H9 (cell line): ENCODE measurements at regions not wholly inside any gene's neighbourhood (a gene's known extent, or its start where the extent isn't known, plus 50 kb on each side); places are given as distances from the start of the nearest gene placed in this dataset.

Source experiments
- DNase-seq: peaks from one replicate; pipeline ENCODE4 v3.0.0-alpha.2; 2017
- H2AFZ ChIP-seq: one replicate; pipeline ENCODE4 v1.6.1; 2013; ENCODE audit warnings: mild to moderate bottlenecking, low read length, control low read depth, moderate library complexity
- H2AK5ac ChIP-seq: 2 replicates; pipeline ENCODE4 v1.6.1; 2013; ENCODE audit warnings: low read length, control low read depth, mixed read lengths; ENCODE audit not compliant: insufficient read length
- H2BK120ac ChIP-seq: one replicate; pipeline ENCODE4 v1.6.1; 2013; ENCODE audit warnings: low read depth, mild to moderate bottlenecking, low read length, control low read depth, inconsistent platforms; ENCODE audit not compliant: poor library complexity, severe bottlenecking
- H2BK12ac ChIP-seq: 2 replicates; pipeline ENCODE4 v1.6.1; 2013; ENCODE audit warnings: low read length, control low read depth, mixed read lengths, low read depth; ENCODE audit not compliant: insufficient read length
- H2BK15ac ChIP-seq: 2 replicates; pipeline ENCODE4 v1.6.1; 2013; ENCODE audit warnings: low read depth, low read length, control low read depth
- H2BK20ac ChIP-seq: one replicate; pipeline ENCODE4 v1.6.1; 2013; ENCODE audit warnings: low read depth, mild to moderate bottlenecking, low read length, control low read depth, inconsistent platforms; ENCODE audit not compliant: poor library complexity, severe bottlenecking
- H2BK5ac ChIP-seq: 2 replicates; pipeline ENCODE4 v1.6.1; 2013; ENCODE audit warnings: low read length, control low read depth, mixed read lengths; ENCODE audit not compliant: insufficient read length
- H3K14ac ChIP-seq: 2 replicates; pipeline ENCODE4 v1.6.1; 2013; ENCODE audit warnings: low read length, control low read depth; ENCODE audit not compliant: insufficient read depth
- H3K18ac ChIP-seq: 2 replicates; pipeline ENCODE4 v1.6.1; 2013; ENCODE audit warnings: low read depth, mild to moderate bottlenecking, mixed read lengths, low read length, control low read depth; ENCODE audit not compliant: insufficient read length
- H3K23ac ChIP-seq: 2 replicates; pipeline ENCODE4 v1.6.1; 2013; ENCODE audit warnings: low read length, control low read depth, mixed read lengths, low read depth; ENCODE audit not compliant: insufficient read length
- H3K23me2 ChIP-seq: 2 replicates; pipeline ENCODE4 v1.6.1; 2013; ENCODE audit warnings: low read depth, mild to moderate bottlenecking, mixed read lengths, low read length, control low read depth; ENCODE audit not compliant: insufficient read length, poor library complexity, severe bottlenecking
- H3K27ac ChIP-seq: 2 replicates; pipeline ENCODE4 v1.5.1; 2013; ENCODE audit warnings: low read length, control low read depth, mixed read lengths, low read depth; ENCODE audit not compliant: insufficient read length
- H3K27me3 ChIP-seq: 2 replicates; pipeline ENCODE4 v1.6.1; 2013; ENCODE audit warnings: low read length, control low read depth, inconsistent platforms; ENCODE audit not compliant: insufficient read depth
- H3K4ac ChIP-seq: 2 replicates; pipeline ENCODE4 v1.6.1; 2013; ENCODE audit warnings: low read depth, mild to moderate bottlenecking, control low read depth, inconsistent platforms, low read length, moderate library complexity
- H3K4me1 ChIP-seq: 2 replicates; pipeline ENCODE4 v1.6.1; 2013; ENCODE audit warnings: low read length, control low read depth, inconsistent platforms; ENCODE audit not compliant: insufficient read depth
- H3K4me2 ChIP-seq: 2 replicates; pipeline ENCODE4 v1.6.1; 2013; ENCODE audit warnings: low read length, control low read depth, mixed read lengths; ENCODE audit not compliant: insufficient read length, insufficient read depth
- H3K56ac ChIP-seq: 2 replicates; pipeline ENCODE4 v1.6.1; 2013; ENCODE audit warnings: low read depth, mild to moderate bottlenecking, mixed read lengths, low read length, control low read depth; ENCODE audit not compliant: insufficient read length
- H3K79me1 ChIP-seq: 2 replicates; pipeline ENCODE4 v1.6.1; 2013; ENCODE audit warnings: low read depth, mild to moderate bottlenecking, moderate library complexity, low read length, control low read depth, inconsistent platforms; ENCODE audit not compliant: insufficient read depth, poor library complexity, severe bottlenecking
- H3K79me2 ChIP-seq: 2 replicates; pipeline ENCODE4 v1.6.1; 2013; ENCODE audit warnings: low read length, control low read depth, inconsistent platforms; ENCODE audit not compliant: insufficient read depth
- H3K9ac ChIP-seq: 2 replicates; pipeline ENCODE4 v1.6.1; 2013; ENCODE audit warnings: low read length, control low read depth, mixed read lengths; ENCODE audit not compliant: insufficient read length; ENCODE audit errors: extremely low read depth
- H3K9me3 ChIP-seq: one replicate; pipeline ENCODE4 v1.6.1; 2013; ENCODE audit warnings: low read depth, low read length, inconsistent platforms; ENCODE audit not compliant: control insufficient read depth
- H3T11ph ChIP-seq: one replicate; pipeline ENCODE4 v1.6.1; 2013; ENCODE audit warnings: mild to moderate bottlenecking, low read length, control low read depth, inconsistent platforms
- H4K20me1 ChIP-seq: one replicate; pipeline ENCODE4 v1.6.1; 2013; ENCODE audit not compliant: control insufficient read depth, insufficient read length, insufficient read depth
- H4K5ac ChIP-seq: 2 replicates; pipeline ENCODE4 v1.6.1; 2013; ENCODE audit warnings: low read depth, mild to moderate bottlenecking, mixed read lengths, low read length, control low read depth; ENCODE audit not compliant: insufficient read length
- H4K8ac ChIP-seq: replicated peaks from 2 replicates; pipeline ENCODE4 v1.6.1; 2013; ENCODE audit warnings: low read length, control low read depth, mixed read lengths, low read depth; ENCODE audit not compliant: insufficient read length
- H4K91ac ChIP-seq: 2 replicates; pipeline ENCODE4 v1.6.1; 2013; ENCODE audit warnings: low read depth, mild to moderate bottlenecking, moderate library complexity, mixed read lengths, low read length, control low read depth; ENCODE audit not compliant: insufficient read length
- H3K27ac Mint-ChIP-seq, 3 experiments: 2 replicates in 2 of 3; 3 replicates in 1 of 3; pipeline ENCODE4 v1.8.0; 2020 to 2021; ENCODE audit warnings: mixed read lengths in 3 of 3, mild to moderate bottlenecking in 1 of 3, moderate library complexity in 1 of 3
- H3K27me3 Mint-ChIP-seq: 2 replicates; pipeline ENCODE4 v1.8.0; 2021; ENCODE audit warnings: low read depth, mild to moderate bottlenecking, moderate library complexity, mixed read lengths
- H3K36me3 Mint-ChIP-seq, 3 experiments: 2 replicates in 2 of 3; 3 replicates in 1 of 3; pipeline ENCODE4 v1.8.0; 2020 to 2021; ENCODE audit warnings: low read depth in 3 of 3, mixed read lengths in 3 of 3; ENCODE audit not compliant: insufficient read depth in 1 of 3
- H3K4me1 Mint-ChIP-seq, 2 experiments: 2 replicates each; pipeline ENCODE4 v1.8.0; 2020; ENCODE audit warnings: mixed read lengths in 2 of 2
- H3K4me3 Mint-ChIP-seq, 2 experiments: 2 replicates in 1 of 2; 3 replicates in 1 of 2; pipeline ENCODE4 v1.8.0; 2020 to 2021; ENCODE audit warnings: mild to moderate bottlenecking in 2 of 2, mixed read lengths in 2 of 2, moderate library complexity in 1 of 2
- H3K9me3 Mint-ChIP-seq, 2 experiments: 2 replicates in 1 of 2; 3 replicates in 1 of 2; pipeline ENCODE4 v1.8.0; 2020; ENCODE audit warnings: mild to moderate bottlenecking in 2 of 2, mixed read lengths in 2 of 2, moderate library complexity in 1 of 2
- CTCF ChIP-seq: fragments of 200-600 bp; sonication (generic); conservative IDR thresholded peaks from 3 replicates; pipeline ENCODE4 v1.8.0; 2021; ENCODE audit warnings: antibody characterized with exemption, mild to moderate bottlenecking
- WGBS: extraction: QIAGEN DNeasy Blood & Tissue Kit; methylation state at CpG from one replicate; pipeline ENCODE4 v1.1.7; 2013; ENCODE audit warnings: missing lambda C conversion rate, low lambda C conversion rate, mixed read lengths; ENCODE audit not compliant: insufficient read length; ENCODE audit errors: extremely low coverage; 5-methylcytosine and 5-hydroxymethylcytosine counted together

- Histone ChIP-seq H3K9me3 (no peaks in the 10 kb centered on the region), H2BK20ac (no peak overlapping the region), H2BK12ac (no peak overlapping the region), H3K14ac (no peak overlapping the region), H2AK5ac (no peak overlapping the region), H3K18ac (no peak overlapping the region), H3K4me2 (no peak overlapping the region), H3K56ac (no peak overlapping the region), H3K23ac (no peak overlapping the region), H2BK5ac (no peak overlapping the region), H2AFZ (no peak overlapping the region), H3K23me2 (no peaks in the 10 kb centered on the region), H3T11ph (no peak overlapping the region), H3K79me2 (no peaks in the 10 kb centered on the region), H4K8ac (no peak overlapping the region), H3K27ac (no peak overlapping the region), H3K4ac (no peak overlapping the region), H4K5ac (no peak overlapping the region), H3K4me1 (no peaks in the 10 kb centered on the region), H3K27me3 (no peaks in the 10 kb centered on the region), H3K9ac (no peak overlapping the region), H4K20me1 (no peaks in the 10 kb centered on the region), H2BK15ac (no peak overlapping the region), H4K91ac (no peak overlapping the region), H3K79me1 (no peaks in the 10 kb centered on the region), H2BK120ac (no peak overlapping the region)
- TF ChIP-seq CTCF: no peak
- H3K4me1 Mint-ChIP-seq: no peaks in the 10 kb centered on the region
- H3K27me3 Mint-ChIP-seq: no peaks in the 10 kb centered on the region
- WGBS: no CpG with 5 or more reads among the region's 5 CpGs
- no peaks in the 10 kb centered on the region for H3K9me3 Mint-ChIP-seq
- no peak for DNase-seq
- H3K4me3 Mint-ChIP-seq: no peak overlapping the region
- H3K36me3 Mint-ChIP-seq: no peaks in the 10 kb centered on the region; a peak in 1 of 7 replicates
- no peak overlapping the region for H3K27ac Mint-ChIP-seq
Measured at GRCh38 chr3:5445676-5446201, 258.2 kb downstream of the EDEM1 start.
